HK-2 (cell line): ENCODE measurements at regions not wholly inside any gene's neighbourhood (a gene's known extent, or its start where the extent isn't known, plus 50 kb on each side); places are given as distances from the start of the nearest gene placed in this dataset.

Experiments
- DNase-seq: peaks from one replicate; pipeline ENCODE4 v3.0.0-alpha.2; 2018; ENCODE audit not compliant: unreplicated experiment

GRCh38 chr10:78976825-78977755 is 91.7 kb upstream of the ZMIZ1 start:
- no peak for DNase-seq

- DNase-seq: no peak
Observed at GRCh38 chr10:78979938-78980337, 88.8 kb upstream of the ZMIZ1 start.

- DNase-seq: no peak
Observed at GRCh38 chr10:78980354-78980753, 88.4 kb upstream of the ZMIZ1 start.

- DNase-seq: no peak
Observed at GRCh38 chr10:78980815-78981214, 88.0 kb upstream of the ZMIZ1 start.

- DNase-seq: no peak
Observed at GRCh38 chr10:78981257-78981969, 87.4 kb upstream of the ZMIZ1 start.

GRCh38 chr10:78981970-78982281 is 86.8 kb upstream of the ZMIZ1 start:
- no peak for DNase-seq

- DNase-seq: no peak
Observed at GRCh38 chr10:78982726-78983125, 86.0 kb upstream of the ZMIZ1 start.

GRCh38 chr10:78983608-78984007 is 85.2 kb upstream of the ZMIZ1 start:
- DNase-seq: no peak

GRCh38 chr10:78985973-78986818 is 82.6 kb upstream of the ZMIZ1 start:
- DNase-seq: no peak

- no peak for DNase-seq
Observed at GRCh38 chr10:78991187-78991586, 77.6 kb upstream of the ZMIZ1 start.

- no peak for DNase-seq
Observed at GRCh38 chr10:78992333-78992732, 76.4 kb upstream of the ZMIZ1 start.

GRCh38 chr10:78993261-78993945 is 75.4 kb upstream of the ZMIZ1 start:
- DNase-seq: no peak

- DNase-seq: no peak
Observed at GRCh38 chr10:78995987-78996791, 72.6 kb upstream of the ZMIZ1 start.

- DNase-seq: no peak
Observed at GRCh38 chr10:78996792-78997129, 72.0 kb upstream of the ZMIZ1 start.

GRCh38 chr10:78997635-78998618 is 70.8 kb upstream of the ZMIZ1 start:
- DNase-seq: no peak

- DNase-seq: no peak
Observed at GRCh38 chr10:79001082-79001885, 67.5 kb upstream of the ZMIZ1 start.

GRCh38 chr10:79002336-79002735 is 66.4 kb upstream of the ZMIZ1 start:
- DNase-seq: no peak

GRCh38 chr10:79003183-79004100 is 65.3 kb upstream of the ZMIZ1 start:
- DNase-seq: peak; percentile 38
